ENCODE measurements at regions not wholly inside any gene's neighbourhood (a gene's known extent, or its start where the extent isn't known, plus 50 kb on each side); places are given as distances from the start of the nearest gene placed in this dataset.

- TF ChIP-seq CTCF (conservative IDR thresholded peaks at IDR 0.05 in 1 of 2, IDR thresholded peaks at IDR 0.05 in 1 of 2; ENCODE audit: low read depth in 1 of 2, low read length in 2 of 2) = no peak
- TF ChIP-seq EZH2 (IDR thresholded peaks at IDR 0.05; ENCODE audit: low read length, missing control alignments) = no peak
Measured at GRCh38 chr5:71998746-71999145, 108.5 kb upstream of the MAP1B start.
